HL-60/S4 (cell line): ENCODE measurements at regions not wholly inside any gene's neighbourhood (a gene's known extent, or its start where the extent isn't known, plus 50 kb on each side); places are given as distances from the start of the nearest gene placed in this dataset.

Experiments
- in situ Hi-C: fragments of 300-500 bp; cut with MboI; formaldehyde crosslinking; loops from 2 replicates; pipeline ENCODE4 v1.14.3; 2022; ENCODE audit warnings: low sequenced_read_pairs

DNA sequence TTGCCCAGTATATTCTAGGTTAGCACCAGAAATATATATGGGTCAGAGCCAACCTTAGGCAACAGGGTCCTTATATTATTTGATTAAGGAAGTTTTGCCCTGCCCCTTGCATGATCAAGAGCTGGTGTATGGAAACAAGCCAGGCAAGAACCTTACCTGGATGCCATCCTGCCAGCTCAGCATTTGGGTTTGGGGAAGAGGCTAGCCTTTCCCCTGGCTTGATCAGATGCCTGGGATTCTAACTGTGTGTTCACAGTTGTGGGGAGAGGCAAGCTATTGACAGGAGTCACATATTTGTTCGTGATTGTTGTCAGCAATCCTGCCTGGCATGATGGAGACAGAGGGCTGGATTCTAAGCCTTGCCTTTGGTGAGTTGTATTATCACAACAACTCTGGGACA is 260.0 kb upstream of the DACH1 start:
- in situ Hi-C loops = no loop called here

DNA sequence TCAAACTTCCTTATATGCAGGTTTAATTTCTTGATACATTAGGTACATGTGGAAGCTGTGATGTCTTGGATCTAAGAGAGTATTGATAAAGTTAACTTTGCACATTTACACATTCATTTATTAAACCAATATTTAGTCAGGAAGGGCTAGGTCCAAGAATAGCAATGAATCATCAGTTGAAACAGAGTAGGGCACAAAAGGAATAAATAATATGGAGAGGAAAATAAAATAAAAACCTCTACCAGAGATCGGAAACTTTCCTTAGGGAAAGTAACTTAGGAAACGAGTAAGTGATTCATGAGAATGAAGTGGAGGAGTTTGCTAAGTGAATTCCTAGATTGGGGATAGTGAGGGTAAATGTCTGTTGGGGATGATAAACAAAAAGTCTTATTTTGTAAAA is 259.4 kb upstream of the DACH1 start:
- in situ Hi-C loops = no loop called here

DNA sequence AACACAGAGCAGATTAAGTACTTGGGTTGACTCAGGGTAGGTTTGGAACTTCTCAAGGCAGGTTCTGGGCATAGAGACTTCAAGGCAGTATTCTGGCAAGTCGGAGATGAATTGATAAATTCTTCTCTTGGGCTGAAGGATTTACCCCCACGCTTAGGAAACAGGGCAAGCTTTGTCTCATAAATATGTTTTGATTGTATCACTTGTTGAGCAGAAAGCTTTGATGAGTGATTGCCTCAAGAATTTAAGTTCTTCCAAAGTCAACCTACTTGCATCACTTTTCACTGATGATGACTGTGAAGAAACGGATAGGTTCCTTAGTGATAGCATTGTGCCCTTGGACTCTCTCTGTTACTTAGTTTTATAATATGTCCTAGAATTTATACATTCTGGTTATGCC is 258.6 kb upstream of the DACH1 start:
- in situ Hi-C loops = no loop called here

DNA sequence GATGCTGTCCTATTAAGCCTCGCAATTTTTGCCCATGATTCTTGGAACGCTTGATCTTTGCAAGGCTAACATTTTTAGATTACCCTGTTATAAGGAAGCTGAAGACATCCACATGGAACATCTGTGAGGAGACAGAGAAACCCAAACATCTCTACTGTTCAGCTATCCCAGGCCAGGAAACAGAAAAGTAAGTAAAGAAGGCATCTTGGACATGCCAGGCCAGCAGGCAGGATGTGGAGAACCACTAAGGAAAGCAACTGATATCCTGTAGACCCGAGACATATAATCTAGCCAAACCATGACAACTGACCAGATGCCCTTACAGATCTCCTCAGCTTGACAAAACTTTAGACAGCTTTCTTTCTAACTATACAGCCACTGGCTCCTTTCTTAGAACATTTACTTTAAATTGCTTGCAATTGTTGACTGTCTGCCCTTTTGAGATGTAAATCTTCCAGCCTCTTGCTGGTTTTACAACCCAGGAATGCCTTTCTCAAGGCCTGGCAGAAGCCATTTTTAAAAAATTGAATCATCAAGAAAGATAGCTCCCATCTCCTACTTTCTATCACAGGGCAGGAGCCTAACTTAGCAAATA is 255.8 kb upstream of the DACH1 start:
- in situ Hi-C loops = no loop called here

DNA sequence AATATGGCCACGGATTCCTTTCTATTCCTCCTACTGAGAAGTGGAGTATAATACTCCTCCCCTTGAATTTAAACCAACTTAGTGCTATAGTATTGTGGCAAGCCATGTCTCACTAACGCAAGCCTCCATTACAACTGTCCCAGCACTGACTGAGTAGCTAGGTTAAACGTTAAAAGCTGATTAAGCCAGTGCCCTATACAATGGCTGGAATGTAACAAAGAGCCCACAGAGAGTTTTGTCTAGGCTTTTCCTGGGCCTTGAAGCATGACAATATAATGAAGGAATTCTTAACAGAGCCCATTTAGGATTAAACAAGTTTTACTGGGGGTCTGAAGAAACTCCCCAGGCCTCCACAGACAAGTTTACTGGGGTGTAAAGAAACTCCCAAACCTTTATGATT is 254.5 kb upstream of the DACH1 start:
- in situ Hi-C loops = no loop called here

DNA sequence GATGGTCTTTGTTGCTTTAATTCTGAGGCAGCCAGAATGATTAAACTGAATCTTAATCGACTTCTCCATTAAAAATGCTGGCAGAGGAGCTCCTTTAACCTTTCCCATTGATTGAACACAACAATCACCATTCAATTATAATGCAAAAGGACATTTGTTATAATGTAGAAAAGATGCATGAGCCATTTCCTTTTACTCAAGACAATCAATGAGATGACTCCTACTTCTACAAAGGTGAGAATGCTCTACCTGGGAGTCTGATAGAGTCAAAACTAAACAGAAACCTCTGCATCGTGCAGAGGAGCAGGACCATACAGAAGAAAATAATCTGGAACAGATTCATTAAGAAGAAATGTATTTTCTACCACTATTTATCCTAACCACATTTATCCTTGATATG is 253.6 kb upstream of the DACH1 start:
- in situ Hi-C loops = no loop called here

DNA sequence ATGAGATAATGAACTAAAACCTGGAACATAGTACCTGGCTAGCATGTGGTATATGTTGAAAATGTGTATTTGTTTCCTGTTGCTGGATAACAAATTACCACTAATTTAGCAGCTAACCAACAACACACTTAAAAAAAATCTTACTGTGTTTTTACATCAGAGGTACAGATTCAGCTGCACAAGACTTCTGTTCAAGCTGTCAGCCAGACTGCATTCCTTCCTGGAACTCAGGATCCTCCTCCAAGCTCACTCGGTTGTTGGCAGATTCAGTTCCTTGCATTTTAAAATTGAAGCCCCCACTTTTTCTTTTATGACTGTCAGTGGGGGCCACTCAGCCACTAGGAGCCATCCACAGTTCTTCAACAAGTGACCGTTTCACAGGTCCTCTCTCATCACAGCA is 246.9 kb upstream of the DACH1 start:
- in situ Hi-C loops = no loop called here

DNA sequence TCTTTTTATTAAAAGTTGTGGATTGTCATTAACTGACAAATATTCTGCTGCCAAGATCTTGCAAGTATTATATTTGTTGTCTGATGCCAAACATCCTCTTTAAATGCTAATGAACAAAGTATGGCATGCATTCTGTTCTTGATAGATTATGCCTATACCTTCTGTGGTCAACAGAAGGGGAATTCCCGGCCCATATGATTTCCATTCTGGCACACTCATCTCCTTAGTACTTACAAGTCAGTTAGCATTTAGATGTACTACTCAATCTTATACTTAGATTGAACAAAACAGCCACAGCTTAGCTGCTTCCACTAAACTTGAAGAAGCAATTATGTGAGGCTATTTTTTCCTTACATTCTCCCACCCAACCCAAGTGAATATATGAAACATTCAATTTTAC is 246.1 kb upstream of the DACH1 start:
- in situ Hi-C loops = no loop called here

DNA sequence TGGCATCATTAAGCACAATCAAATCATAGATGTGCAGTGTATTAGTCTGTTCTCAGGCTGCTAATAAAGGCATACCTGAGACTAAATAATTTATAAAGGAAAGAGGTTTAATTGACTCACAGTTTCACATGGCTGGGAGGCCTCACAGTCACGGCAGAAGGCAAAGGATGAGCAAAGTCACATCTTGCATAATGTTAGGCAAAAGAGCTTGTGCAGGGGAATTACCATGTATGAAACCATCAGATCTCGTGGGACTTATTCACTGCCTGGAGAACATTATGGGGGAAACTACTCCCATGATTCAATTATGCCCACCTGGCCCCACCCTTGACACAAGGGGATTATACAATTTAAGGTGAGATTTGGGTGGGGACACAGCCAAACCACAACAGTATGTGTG is 245.2 kb upstream of the DACH1 start:
- in situ Hi-C loops = no loop called here

DNA sequence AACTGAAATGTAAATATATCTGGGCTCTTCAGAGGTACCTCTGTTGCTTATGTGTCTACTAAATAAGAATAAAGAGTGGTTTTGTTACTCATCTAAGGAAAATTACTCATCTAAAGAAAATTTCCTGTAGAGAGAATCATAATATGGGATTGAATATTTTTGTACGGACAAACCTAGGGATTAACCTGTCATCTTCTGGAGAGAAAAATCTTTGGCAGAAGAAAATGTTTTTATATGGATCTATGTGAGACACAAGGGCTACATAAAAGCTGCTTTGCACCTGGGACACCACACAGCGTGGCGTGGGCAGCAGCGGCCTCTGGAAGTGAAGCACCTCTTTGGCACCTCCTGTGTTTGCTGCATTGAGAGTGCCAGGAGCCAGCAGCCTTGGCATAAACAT is 242.9 kb upstream of the DACH1 start:
- in situ Hi-C loops = no loop called here

DNA sequence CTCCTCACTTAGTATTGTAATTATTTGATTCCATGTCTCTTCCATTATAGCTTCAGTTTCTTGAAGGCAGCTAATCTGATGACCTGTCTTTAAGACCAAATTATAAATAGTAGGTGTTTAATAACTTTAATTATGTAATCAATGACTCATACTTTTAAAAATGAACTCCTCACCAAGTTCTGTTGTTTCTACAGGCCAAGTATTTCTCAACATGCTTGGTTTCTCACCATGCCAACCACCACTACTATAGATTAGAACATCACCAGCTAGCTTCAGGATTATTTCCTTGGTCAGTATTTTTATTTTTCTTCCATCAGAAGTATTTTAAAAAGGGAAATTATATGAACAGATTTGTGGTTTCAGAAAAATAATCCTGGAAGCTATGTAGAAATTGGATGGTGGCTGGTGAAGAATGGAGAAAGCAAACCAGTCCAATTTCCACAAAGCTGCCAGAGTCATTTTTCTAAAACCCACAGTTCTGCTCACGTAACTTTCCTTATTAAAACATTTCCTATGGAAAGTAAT is 237.7 kb upstream of the DACH1 start:
- in situ Hi-C loops = no loop called here

DNA sequence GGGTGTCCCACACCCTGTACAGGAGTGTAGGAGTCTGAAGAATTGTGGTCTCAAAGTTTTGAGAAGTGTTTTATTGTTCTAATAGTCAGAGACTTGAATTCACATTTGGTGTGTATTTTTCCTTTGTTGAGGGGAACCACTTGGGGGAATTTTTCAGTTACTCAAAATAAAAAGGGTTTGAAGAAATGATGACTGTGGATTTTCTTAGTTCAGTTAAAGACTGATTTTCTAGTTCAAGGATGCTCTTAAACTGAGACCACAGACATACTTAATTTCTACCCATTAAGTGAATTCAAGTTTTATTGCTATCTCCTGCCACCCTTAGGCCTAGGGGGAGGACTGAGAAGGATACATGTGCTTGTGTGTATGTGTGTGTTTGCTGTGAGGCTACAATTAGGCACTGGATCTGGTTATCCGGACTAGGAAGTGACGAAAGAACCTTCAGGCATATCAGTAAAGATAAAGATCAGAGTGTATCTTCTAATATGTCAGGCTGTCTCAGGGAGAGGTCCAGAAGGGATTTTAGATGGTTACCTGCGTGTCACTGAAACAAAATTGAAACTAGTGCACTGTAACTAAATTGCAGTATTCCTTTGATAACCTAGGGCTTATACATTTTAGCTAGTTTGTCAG is 234.9 kb upstream of the DACH1 start:
- in situ Hi-C loops = no loop called here

DNA sequence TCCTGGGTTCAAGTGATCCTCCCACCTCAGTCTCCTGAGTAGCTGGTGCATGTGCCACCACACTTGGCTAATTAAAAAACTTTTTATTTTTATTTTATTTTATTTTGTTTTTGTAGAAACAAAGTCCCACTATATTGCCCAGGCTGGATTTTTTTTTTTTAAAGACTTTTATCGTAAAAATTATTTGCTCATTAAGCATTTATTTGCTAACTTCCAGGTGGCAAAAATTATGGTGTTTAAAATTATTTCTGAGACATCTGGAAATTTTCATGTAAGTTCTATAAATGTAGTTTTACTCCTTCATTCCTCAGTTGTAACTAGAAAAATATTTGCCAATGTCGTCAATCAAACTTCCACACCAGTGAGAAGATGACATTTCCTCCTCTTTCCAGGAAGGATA is 233.3 kb upstream of the DACH1 start:
- in situ Hi-C loops = no loop called here

DNA sequence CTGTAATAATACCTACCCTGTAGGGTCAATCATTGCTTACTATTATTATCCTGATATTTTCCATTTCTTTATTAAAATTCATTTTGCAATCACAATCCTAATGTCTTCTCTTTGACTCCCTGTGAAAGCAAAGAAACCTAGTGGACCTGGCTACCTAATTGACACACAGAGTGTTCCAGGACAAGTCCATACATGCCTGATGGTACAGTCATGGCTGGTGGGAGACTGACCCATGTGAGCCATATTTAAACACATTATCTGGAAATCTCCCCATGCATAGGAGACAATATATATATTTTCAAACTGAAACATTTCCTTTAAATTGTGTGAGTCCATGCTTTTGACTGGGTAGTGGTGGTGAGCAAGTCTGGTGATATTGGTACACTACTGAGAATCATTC is 230.6 kb upstream of the DACH1 start:
- in situ Hi-C loops = no loop called here

DNA sequence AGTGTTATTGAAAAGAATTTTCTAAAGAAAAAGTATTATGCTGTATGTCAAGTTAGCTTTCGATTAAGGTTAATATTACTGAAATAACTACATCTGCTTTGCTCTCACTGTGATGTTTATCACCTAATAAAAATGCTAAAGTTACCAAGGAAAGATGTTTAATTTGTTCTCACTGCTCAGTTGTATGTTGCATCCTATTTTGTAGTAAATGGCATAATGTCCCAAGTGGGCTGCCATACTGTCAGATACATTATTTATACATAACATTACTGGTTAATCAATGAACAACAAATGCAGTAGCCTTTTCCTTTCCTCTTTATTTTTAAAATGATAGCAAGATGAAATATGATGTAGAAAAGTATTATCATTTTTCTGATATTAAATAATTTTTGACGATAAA is 226.3 kb upstream of the DACH1 start:
- in situ Hi-C loops = no loop called here

DNA sequence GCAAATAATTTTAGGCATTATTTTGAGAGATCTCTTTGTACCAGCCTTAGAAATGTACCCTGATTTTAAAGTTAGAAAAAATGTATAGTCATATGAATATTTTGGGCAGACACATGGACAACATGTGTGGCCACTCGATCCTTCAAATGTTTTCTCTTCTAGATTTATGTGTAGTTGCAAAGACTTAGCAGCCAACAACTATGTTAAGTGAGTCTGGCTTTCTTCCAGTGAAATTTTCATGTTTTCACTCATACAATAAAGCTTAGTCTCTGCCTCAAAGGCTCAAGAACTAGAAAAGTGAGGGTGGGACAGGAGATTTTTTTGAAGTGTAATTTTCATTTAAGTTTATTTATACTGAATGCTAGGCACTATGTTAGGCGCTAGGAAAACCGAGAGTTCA is 207.7 kb upstream of the DACH1 start:
- in situ Hi-C loops = no loop called here

DNA sequence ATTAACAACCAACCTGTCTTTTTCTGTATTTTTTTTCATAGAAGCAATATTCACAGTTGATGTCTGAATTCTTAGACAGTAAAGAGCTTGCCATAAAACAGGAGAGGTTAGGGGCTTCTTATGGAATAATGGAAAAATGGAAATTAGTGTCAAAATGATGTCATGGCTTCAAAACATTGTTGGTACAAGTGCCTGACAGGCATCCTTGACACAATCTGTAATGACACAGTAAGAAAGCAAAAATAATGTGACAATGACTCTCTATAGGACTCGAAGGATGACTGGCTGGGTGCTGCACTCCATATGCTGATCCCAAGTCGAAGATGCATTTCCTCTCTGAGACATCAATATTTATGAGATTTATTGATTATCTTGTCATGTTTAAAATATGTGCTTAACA is 205.3 kb upstream of the DACH1 start:
- in situ Hi-C loops = no loop called here

DNA sequence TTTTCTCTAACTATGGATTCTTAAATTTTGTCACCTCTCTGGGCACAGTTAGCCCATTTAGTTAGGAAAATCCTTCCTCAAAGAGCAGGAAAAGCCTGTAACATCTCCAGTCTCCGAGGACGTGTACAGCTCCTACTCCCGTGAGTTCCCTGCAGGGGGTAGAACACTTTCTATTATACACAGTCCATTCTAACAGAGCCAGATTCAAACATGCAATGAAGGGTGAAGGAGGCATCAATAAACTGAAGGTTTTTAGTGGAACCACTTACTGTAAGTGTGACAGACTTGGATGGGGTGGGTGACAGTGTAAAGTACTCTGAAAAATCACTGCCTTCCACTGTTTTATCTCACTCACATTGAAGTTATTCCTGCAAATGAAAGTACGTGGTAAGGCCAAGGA is 204.7 kb upstream of the DACH1 start:
- in situ Hi-C loops = no loop called here

DNA sequence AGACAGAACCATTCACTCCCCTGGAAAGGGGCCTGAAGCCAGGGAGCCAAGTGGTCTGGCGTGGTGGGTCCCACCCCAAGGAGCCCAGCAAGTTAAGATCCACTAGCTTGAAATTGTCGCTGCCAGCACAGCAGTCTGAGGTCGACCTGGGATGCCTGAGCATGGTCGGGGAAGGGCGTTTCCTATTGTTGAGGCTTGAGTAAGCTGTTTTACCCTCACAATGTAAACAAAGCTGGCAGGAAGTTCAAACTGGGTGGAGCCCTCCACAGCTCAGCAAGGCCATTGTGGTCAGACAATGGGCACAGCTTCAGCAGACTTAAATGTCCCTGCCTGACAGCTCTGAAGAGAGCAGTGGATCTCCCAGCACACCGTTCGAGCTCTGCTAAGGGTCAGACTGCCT is 195.6 kb upstream of the DACH1 start:
- in situ Hi-C loops = no loop called here

DNA sequence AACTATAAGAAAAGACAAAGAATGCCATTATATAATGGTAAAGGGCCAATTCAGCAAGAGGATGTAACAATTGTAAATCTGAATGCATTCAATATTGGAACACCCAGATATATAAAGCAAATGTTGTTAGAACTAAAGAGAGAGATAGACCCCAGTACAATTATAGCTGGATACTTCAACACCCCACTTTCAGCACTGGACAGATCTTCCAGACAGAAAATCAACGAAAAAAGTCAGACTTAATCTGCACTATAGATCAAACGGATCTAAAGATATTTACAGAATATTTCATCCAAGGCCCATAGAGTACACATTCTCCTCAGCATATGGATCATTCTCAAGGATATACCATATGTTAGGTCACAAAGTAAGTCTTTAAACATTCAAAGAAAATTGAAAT is 194.6 kb upstream of the DACH1 start:
- in situ Hi-C loops = no loop called here

DNA sequence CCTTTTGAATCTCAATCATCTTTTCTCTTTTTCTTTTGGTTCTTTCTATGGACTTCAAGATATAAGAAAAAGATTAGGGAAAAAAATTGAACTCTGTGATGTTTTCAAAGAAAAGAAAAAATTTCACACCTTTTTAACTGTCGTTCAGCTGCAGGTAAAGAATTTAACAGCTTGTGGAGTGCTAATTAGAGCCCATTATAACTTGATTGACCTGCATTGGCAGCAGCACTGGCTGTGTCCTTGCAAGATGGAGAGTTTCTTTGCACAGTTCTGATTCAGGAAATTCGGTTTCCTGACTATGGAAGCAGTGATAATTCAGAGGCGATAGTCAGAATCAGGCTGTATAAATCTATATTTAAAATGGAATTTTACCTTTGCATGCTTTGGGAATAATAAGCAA is 183.2 kb upstream of the DACH1 start:
- in situ Hi-C loops = no loop called here

DNA sequence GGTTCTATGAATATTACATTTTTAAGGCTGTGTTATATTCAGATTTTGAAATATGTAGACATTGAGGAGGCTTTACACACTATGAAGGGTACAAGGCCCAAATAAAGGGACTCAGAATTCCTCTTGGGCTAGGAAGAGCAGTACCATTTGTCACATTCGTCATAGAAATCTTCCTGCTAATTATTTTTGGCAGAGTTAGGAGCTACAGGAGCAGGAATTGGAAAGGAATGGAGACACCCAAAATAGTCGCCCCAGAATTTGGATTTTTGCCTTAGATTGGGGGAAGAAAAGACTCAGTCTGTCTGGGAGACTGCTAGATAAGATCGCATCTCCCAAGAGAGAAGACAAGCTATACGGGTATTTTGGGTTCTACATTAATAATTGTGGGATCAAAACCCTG is 176.4 kb upstream of the DACH1 start:
- in situ Hi-C loops = no loop called here

DNA sequence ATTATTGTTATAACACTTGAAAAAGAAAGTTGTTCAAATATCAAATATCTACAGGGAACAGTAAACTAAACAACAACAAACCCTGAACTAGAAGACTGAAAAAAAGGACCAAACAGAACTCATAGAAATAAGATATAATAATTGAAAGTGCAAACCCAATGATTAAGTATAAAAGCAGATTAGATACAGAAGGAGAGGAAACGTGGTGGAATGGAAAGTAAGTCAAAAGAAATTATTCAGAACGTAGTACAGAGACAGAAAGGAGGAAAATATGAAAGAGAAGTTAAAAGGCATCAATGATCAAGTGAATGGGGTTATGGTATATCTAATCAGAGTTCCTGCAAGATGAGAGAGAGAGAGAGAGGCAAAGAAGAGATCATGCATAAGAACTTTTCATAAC is 174.2 kb upstream of the DACH1 start:
- in situ Hi-C loops = no loop called here
